BE2C (cell line): ENCODE measurements at regions not wholly inside any gene's neighbourhood (a gene's known extent, or its start where the extent isn't known, plus 50 kb on each side); places are given as distances from the start of the nearest gene placed in this dataset.

Experiments
- DNase-seq: peaks from one replicate; pipeline ENCODE4 v3.0.0-alpha.2; 2020
- H3K27me3 ChIP-seq: fragments of 250-450 bp; sonication (Bioruptor Pico); 2 replicates; pipeline ENCODE4 v1.5.1; 2020; ENCODE audit warnings: mild to moderate bottlenecking
- H3K36me3 ChIP-seq: fragments of 250-450 bp; sonication (Bioruptor Pico); 2 replicates; pipeline ENCODE4 v1.5.1; 2020; ENCODE audit warnings: mild to moderate bottlenecking
- H3K4me1 ChIP-seq: fragments of 250-450 bp; sonication (Bioruptor Pico); 2 replicates; pipeline ENCODE4 v1.5.1; 2020
- H3K4me3 ChIP-seq: 2 replicates; pipeline ENCODE4 v1.5.1; 2011; ENCODE audit warnings: low read depth, low read length
- H3K9me3 ChIP-seq: fragments of 250-450 bp; sonication (Bioruptor Pico); 2 replicates; pipeline ENCODE4 v1.5.1; 2020
- CTCF ChIP-seq: IDR thresholded peaks from 2 replicates; pipeline ENCODE4 v1.5.1; 2012; ENCODE audit warnings: mild to moderate bottlenecking, low read depth, low read length

- no peaks in the 10 kb centered on the region for H3K9me3 ChIP-seq
- H3K27me3 ChIP-seq, result no peaks in the 10 kb centered on the region
- H3K4me3 ChIP-seq, result no peak overlapping the region
- H3K4me1 ChIP-seq, result no peaks in the 10 kb centered on the region
- no peak for DNase-seq
- no peak for TF ChIP-seq CTCF
- no peaks in the 10 kb centered on the region for H3K36me3 ChIP-seq
Observed at GRCh38 chr15:100787567-100788417, 91.8 kb upstream of the ALDH1A3 start.

DNA sequence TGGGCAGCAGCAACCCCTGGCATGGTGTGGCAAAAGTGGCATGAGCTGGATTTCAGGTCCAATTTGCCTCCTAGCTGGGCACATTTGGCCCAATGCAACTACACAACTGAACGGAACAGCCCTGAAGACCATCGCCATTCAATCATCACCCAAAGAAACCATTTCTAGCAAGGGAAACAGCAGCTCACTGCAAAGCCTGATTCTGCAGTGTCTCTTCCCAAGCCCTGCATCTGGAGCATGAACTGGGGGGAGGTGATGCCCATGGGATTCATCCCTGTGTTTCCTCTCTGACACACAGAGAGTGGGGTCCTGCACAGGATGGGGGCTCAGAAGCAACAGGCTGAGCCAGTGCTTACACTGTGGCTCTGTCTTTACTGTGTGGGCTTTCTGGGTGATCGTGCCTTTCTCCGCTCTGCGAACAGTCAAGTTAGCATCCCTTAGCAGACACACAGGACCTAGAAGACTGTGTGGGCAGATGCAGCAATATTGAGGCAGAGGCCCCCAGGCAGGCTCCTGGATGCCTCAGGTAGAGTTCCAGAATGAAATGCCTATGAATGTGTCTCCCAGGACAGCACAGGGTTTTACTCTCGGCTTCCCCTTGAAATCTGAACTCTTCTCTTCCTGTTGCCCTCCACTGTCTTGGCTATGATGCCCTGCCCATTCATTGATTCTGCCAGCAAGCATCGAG, 91.1 kb upstream of the ALDH1A3 start:
- no peaks in the 10 kb centered on the region for H3K36me3 ChIP-seq
- no peak for TF ChIP-seq CTCF
- no peak for DNase-seq

GRCh38 chr15:100790786-100791265, 88.8 kb upstream of the ALDH1A3 start:
- H3K27me3 ChIP-seq, result no peaks in the 10 kb centered on the region
- H3K4me3 ChIP-seq, result no peak overlapping the region
- H3K4me1 ChIP-seq, result no peaks in the 10 kb centered on the region
- no peaks in the 10 kb centered on the region for H3K36me3 ChIP-seq
- DNase-seq, result no peak
- no peaks in the 10 kb centered on the region for H3K9me3 ChIP-seq
- TF ChIP-seq CTCF, result no peak

More for the DNA sequence above, 91.1 kb upstream of the ALDH1A3 start:
- Histone ChIP-seq H3K4me1 (no peaks in the 10 kb centered on the region), H3K4me3 (no peak overlapping the region), H3K9me3 (no peaks in the 10 kb centered on the region), H3K27me3 (no peaks in the 10 kb centered on the region)

- Histone ChIP-seq H3K27me3 (no peaks in the 10 kb centered on the region), H3K4me1 (no peaks in the 10 kb centered on the region), H3K9me3 (no peaks in the 10 kb centered on the region), H3K36me3 (no peaks in the 10 kb centered on the region), H3K4me3 (no peak overlapping the region)
- TF ChIP-seq CTCF, result no peak
- no peak for DNase-seq
Observed at GRCh38 chr15:100794008-100794407, 85.6 kb upstream of the ALDH1A3 start.

GRCh38 chr15:100801256-100801900, 78.3 kb upstream of the ALDH1A3 start:
- H3K4me1 ChIP-seq, result no peaks in the 10 kb centered on the region
- H3K27me3 ChIP-seq, result no peaks in the 10 kb centered on the region
- H3K4me3 ChIP-seq, result no peak overlapping the region
- TF ChIP-seq CTCF, result no peak
- DNase-seq, result no peak
- no peaks in the 10 kb centered on the region for H3K36me3 ChIP-seq
- no peaks in the 10 kb centered on the region for H3K9me3 ChIP-seq
